ENCODE measurements at regions not wholly inside any gene's neighbourhood (a gene's known extent, or its start where the extent isn't known, plus 50 kb on each side); places are given as distances from the start of the nearest gene placed in this dataset.

DNA sequence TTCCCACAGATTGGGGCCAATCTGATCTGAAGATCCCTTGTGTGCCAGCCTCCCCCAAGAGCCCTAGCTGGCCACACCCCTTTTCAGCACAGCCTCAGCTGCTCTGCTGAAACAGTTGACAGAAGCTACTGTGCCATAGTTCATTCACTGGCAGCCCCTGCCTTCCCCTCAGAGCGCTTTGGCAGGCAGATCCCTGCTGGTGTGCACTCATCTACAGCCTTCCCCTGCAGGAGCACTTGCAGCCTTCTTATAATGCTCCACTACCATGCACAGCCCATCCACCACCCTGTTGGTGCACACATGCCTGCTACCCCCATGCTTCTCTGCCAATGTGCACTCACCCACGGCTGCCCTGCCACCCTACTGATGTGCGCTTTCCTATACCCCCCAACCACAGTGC, 471.3 kb downstream of the MTRR start:
- TF ChIP-seq POLR2A (IDR thresholded peaks at IDR 0.05; ENCODE audit: low read length) (no peak), GATA1 (IDR thresholded peaks at IDR 0.05; ENCODE audit: low read depth, low read length) (no peak)
